Frontal cortex (tissue), 3 donors: ENCODE measurements at regions not wholly inside any gene's neighbourhood (a gene's known extent, or its start where the extent isn't known, plus 50 kb on each side); places are given as distances from the start of the nearest gene placed in this dataset.
A peak's percentile ranks its signal among the peaks of the same experiment; 100 is the strongest.
"Not testable (repeated sequence)": the region's sequence is repeated elsewhere in the genome, so short reads cannot be mapped to it uniquely, and the experiment has no call there.

Experiments used
- DNase-seq, 2 donors: peaks; one replicate each; pipeline ENCODE4 v3.0.0; 2012; ENCODE audit warnings: low spot score in 2 of 2
- FAIRE-seq: peaks from 2 replicates; lab custom pipeline; 2012; peaks lifted over from hg19 to GRCh38; lab: Jason Lieb, UNC
- donor health status: control.
- donor health status: control.
- donor health status: control.

- FAIRE-seq (no peak), DNase-seq (no peak)
Observed at GRCh38 chr17:74108126-74108705, 95.3 kb upstream of the RPL38 start.

- FAIRE-seq (no peak), DNase-seq (no peak)
Observed at GRCh38 chr17:74110467-74110866, 93.0 kb upstream of the RPL38 start.

GRCh38 chr17:74113326-74113725, 90.2 kb upstream of the RPL38 start:
- no peak for FAIRE-seq
- no peak for DNase-seq

GRCh38 chr17:74113952-74114351, 89.5 kb upstream of the RPL38 start:
- DNase-seq (no peak), FAIRE-seq (no peak)

GRCh38 chr17:74114881-74115470, 88.5 kb upstream of the RPL38 start:
- no peak for DNase-seq
- no peak for FAIRE-seq

- DNase-seq = no peak
- no peak for FAIRE-seq
Observed at GRCh38 chr17:74115586-74115985, 87.9 kb upstream of the RPL38 start.

GRCh38 chr17:74116087-74116717, 87.3 kb upstream of the RPL38 start:
- peak in 1 of 2 donors; percentile 52 for DNase-seq
- FAIRE-seq = no peak

GRCh38 chr17:74117087-74117698, 86.3 kb upstream of the RPL38 start:
- DNase-seq (no peak), FAIRE-seq (no peak)

GRCh38 chr17:74117999-74118421, 85.5 kb upstream of the RPL38 start:
- DNase-seq (no peak), FAIRE-seq (no peak)

- FAIRE-seq = no peak
- no peak for DNase-seq
Observed at GRCh38 chr17:74118504-74118903, 85.0 kb upstream of the RPL38 start.

GRCh38 chr17:74119049-74119580, 84.4 kb upstream of the RPL38 start:
- FAIRE-seq (no peak), DNase-seq (no peak)

- FAIRE-seq (no peak), DNase-seq (no peak)
Observed at GRCh38 chr17:74119965-74120364, 83.5 kb upstream of the RPL38 start.

- FAIRE-seq (no peak), DNase-seq (no peak)
Observed at GRCh38 chr17:74123350-74123749, 80.1 kb upstream of the RPL38 start.

GRCh38 chr17:74123866-74124444, 79.5 kb upstream of the RPL38 start:
- FAIRE-seq = no peak
- no peak for DNase-seq

- DNase-seq (no peak), FAIRE-seq (no peak)
Observed at GRCh38 chr17:74125156-74125555, 78.3 kb upstream of the RPL38 start.

- DNase-seq = no peak
- FAIRE-seq = no peak
Observed at GRCh38 chr17:74126179-74126900, 77.1 kb upstream of the RPL38 start.

GRCh38 chr17:74126959-74127358, 76.5 kb upstream of the RPL38 start:
- DNase-seq (no peak), FAIRE-seq (no peak)

GRCh38 chr17:74128456-74129211, 74.8 kb upstream of the RPL38 start:
- FAIRE-seq = no peak
- no peak for DNase-seq

GRCh38 chr17:74129800-74130199, 73.7 kb upstream of the RPL38 start:
- DNase-seq, FAIRE-seq: not testable (repeated sequence)
